IPS DF 4.7 (cell line): ENCODE measurements at regions not wholly inside any gene's neighbourhood (a gene's known extent, or its start where the extent isn't known, plus 50 kb on each side); places are given as distances from the start of the nearest gene placed in this dataset.

Experiments used
- DNase-seq: peaks from one replicate; pipeline ENCODE4 v3.0.0-alpha.2; 2013; ENCODE audit warnings: low spot score; ENCODE audit errors: extremely low read depth

DNA sequence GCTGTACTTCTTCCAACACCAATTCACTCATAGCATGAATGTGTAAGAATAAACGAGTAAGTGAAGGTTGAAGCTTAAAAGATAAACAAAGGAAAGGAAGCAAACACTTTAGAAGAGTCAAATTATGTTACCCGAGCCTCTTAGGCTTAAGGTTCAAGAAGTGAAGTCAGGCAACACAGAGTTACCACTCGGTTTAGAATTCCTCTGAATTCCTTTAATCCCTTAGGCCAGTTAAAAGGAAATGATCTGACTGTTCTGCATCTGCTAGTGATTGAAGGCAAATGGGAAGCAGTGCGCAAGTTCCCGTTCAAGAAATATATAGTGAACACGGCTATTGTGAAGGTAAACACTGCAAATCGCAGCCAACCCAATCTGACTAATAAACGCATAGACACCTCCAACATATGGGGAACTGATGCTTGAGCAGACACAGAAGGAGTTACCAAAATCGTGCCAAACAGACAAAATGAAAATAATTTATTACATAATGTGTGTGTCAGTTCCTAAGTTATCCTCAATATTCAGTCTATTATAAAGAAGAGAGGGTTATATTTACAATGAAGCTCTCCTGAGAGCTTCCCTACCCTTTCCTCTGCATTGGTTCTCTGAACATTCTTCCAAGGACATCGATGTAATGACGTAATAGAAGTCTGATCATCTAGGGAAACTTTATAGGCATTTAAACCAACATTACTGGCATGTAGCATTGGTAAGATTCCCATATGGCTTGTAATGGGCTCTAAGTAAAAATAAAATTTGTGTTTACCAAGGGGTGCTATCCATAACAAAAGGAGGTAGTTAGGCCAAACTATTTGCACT lies 837.1 kb upstream of the ZNF608 start:
- DNase-seq, result no peak

DNA sequence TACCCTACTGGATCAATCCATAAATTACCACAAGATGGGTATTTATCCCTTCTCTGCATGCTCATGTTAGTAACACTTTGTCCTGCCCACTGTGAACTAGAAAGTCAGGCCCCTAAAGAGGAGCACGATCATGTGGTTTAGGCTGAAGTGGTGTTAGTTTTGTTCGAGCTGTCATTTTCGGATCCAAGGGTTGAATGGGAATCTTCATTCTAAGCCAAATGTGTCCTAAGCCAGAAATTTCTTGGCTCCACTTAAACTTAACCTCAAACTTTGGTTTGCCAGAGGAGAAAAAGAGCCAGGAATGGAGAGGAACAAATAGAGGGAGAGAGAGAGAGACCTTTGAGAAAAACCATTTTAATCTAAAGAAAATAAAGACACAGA lies 837.7 kb upstream of the ZNF608 start:
- DNase-seq, result no peak

DNA sequence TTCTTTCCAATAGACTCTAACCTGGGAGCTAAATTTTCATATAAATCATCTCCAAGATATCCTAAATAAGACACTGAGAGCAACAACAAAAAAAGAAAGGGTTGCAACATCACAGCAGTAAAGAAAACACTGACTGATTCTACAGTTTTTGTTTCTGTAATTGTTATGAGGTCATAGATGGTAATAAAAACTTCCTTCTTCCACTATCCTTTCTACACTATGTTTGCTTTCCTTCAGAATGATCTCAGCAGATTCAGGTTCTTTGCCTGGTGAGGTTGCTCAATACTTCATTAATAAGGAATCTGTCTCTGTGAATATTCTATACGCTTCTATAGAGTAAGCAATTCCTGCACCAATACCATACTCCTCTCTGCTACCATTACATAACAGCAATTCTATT lies 835.6 kb upstream of the GRAMD2B start:
- DNase-seq, result no peak

DNA sequence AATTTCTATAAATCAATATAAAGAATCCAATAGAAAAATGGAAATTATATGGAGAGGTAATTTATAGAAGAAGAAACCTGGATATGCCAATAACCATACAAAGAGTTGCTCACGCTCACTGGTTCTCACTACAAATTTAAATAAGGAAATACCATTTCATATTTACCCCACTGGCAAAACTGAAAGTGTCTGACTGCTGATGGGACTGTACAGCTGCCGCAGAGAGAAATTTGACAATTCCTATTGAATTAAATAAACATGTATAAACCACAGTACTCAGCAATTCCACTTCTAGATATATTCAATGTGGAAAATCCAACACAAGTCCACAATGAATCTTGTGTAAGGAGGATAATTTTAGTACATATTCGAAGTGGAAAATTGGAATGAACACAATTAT lies 830.4 kb upstream of the GRAMD2B start:
- no peak for DNase-seq

DNA sequence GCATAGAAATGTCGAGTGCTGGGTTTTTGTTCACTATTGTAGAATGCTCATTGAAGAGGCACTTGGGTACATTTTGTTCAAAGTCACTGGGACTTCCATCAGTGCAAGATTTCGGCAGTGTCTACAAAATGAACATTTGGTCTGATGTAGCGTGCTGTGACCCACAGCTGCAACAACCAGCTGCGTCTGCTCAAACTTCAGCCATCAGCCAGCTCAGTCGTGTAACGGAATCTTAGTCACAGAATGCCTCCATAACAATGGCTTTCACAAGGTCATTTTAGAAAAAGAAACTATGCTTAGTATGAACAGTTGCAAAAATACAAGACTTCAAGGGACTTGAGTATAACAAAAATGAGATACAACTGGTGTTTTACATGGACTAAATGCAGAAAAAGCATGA lies 828.1 kb upstream of the GRAMD2B start:
- DNase-seq, result no peak

DNA sequence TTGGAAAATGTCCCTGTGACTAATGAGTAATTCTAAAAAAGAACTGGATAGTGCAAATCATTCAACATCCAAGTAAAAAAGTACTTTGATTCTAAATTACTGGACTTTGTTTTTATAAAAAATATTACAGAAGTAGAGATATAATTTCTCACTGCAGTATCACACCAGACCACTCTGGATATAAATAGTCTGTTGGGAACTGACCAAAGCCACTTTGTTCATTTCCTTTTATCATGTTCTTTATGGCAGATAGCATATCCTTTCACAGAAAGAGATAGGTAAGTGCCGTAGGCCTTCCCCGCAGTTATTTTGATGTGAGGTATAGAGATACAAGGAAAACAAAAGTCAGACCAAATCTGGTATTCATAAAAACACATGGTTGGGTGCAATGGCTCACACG lies 827.4 kb upstream of the GRAMD2B start:
- DNase-seq, result no peak

DNA sequence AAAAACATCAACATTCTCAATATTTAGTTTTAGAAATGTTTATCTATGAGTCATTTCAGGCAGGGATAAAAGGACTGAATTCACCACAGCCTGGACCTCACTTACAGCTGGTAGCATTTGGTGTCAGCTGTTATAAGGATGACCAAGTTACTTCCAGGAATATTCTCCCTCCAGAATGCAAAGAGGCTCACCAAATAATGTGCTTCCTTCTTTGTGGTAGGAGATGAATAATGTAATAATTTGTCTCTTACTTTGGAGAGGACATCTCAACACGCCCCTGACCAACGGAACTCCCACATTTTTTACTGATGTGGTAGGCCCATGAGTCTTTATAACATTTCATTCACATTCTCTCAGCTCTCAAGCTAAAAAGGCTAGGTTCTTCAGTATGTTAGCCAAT lies 825.9 kb upstream of the GRAMD2B start:
- DNase-seq, result no peak

DNA sequence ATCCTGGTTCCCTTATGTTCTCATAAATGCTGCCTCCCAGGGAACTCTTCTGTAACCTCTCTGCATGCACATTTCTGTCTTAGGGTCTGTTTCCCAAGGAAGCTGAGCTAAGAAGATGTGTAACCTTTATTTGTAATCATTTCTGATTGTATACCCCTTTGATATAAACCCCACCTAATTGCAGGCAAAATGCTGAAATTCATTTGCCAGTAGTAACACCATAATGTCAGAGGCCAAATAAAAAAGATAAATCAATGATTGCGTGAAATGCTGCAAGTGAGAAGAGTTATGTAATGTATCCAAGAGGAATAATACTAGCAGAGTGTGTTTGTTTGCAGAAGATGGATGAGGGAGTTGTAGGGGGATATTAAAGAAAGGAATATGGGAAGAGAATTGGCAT lies 822.6 kb upstream of the GRAMD2B start:
- no peak for DNase-seq

DNA sequence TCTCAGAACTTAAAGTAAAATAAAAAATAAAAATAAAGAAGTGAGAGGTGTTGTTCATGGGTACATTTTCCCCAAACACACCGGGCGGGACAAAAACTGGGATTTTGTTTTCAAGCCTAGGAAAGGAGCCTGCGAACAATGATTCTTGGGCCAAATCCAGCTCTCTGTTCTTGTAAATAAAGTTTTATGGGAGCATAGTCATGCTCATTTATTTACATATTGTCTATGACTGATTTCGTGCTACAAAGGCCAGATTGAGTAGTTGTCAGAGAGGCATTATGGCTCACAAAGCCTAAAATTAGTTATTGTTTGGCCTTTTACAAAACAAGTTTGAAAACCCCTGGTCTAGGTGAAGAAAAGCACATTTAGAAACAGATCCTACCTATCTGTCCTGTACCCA lies 821.0 kb upstream of the GRAMD2B start:
- DNase-seq, result no peak

DNA sequence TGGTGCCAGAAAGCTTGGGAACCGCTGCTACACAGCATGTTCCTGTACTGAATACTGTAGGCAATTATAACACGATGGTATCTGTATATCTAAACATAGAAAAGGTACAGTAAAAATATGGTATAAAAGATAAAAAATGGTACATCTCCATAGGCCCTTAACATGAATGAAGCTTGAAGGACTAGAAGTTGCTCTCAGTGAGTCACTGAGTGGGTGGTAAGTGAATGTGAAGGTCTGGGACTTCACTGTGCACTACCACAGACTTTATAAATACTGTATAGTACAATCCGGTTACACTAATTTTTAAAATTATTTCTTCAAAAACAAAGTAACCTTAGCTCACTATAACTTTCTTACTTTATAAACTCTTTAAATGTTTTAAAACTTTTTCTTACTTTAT lies 819.9 kb upstream of the GRAMD2B start:
- DNase-seq, result no peak

DNA sequence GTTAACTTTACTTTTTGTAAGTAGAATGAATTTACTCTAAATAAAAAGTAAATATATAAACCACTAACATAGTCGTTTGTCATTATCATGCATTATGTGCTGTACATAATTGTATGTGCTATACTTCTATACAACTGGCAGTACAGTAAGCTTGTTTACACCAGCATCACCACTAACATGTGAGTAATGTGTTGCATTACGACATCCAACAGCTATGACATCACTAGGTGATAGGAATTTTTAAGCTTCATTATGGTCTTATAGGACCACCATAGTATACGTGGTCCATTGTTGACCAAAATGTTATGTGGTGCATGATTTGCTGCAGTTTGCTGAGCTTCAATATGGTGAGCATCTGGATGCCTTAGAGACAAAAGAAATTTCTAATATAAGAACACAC lies 819.1 kb upstream of the GRAMD2B start:
- DNase-seq, result no peak

DNA sequence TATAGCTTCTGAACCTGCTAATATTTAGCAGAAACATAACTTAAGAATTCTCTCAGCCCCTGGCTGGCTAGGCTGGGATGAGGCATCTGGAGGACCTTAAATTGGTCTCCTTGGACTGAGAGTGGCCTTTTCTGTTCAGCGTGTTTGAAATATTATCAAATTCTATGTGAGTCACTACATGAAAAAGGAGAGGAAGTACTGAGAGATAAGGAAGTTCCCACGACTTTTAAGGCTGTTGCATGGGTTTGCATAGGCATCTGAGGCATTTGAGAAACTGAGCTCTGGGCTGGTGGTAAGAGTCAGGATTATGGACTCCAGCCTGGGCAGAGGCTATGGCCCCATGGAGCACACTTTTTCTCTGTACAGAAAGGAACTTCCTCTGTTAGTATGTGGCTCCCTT lies 816.2 kb upstream of the GRAMD2B start:
- no peak for DNase-seq

DNA sequence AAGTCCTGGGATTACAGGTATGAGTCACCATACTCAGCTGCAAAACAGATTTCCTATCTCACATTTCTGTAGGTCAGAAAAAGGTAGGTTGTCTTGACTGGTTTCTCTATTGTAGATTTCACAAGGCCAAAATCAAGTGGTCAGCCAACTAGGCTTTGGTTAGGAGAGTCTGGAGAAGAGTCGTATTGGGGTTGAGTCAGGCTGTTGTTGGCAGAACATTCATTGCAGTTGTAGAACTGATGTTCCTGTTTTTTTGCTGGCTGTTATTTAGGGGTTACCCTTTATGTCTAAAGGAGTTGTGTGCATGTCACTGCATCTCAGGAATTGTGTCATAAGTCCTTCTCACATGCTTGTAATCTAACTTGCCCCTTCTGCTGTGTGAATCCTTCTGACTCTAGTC lies 814.2 kb upstream of the GRAMD2B start:
- DNase-seq, result no peak

DNA sequence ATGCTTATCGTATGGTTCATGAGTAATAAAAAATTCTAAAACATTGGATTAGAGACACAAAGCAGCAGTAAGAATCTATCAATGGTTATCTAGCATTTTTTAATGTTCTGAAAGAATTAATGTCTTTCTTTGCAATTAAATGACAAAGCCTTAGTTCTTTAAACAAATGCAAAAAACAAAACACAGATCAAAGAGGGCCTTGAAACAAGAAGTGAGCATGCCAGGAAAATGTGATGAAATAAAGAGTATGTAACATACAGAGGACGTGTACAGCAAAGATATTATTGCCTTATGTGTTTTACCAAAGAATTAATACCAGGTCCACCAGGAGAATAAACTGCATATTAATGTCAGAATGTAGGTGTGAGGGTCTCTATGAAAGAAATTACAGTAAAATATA lies 812.3 kb upstream of the GRAMD2B start:
- DNase-seq, result no peak

DNA sequence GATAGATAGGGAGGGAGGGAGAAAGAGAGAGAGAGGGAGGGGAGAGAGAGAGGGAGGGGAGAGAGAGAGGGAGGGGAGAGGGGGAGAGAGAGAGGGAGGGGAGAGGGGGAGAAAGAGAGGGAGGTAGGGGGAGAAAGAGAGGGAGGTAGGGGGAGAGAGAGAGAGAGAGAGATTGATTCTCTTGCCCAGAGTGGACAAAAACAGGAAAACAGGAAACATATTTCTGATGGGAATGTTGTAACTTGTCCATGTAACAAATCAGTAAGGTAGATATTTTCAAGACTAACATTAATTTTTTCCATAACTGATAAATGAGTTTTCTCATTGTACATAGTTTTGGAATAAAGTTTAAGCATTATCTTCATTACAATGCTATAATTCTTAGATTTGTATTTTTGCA lies 811.7 kb upstream of the GRAMD2B start:
- no peak for DNase-seq

DNA sequence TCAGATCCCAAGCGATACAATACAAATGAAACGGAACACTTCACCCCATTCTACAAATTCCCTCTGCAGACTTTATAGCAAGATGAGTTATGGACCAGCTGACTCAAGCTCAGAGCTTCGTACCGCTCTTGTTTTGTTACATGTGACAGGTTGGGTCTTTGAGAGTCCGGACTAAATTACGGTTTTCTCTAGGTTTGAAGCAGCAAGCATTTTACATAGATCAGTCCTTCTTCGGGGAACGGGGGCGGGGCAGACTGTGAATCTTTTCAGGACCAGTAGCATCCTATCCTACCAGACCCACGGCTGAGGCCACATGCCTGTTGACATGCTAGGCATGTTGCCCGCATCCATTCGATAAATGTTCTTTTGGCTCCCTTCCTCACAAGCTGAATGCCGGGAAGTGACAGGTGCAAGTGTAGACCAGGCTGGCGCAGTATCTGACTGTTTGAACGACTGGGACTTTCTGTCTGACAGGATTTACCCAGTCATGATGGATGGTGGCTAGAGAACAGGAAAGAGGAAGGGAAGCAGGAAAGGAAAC lies 811.0 kb upstream of the GRAMD2B start:
- DNase-seq, result no peak

DNA sequence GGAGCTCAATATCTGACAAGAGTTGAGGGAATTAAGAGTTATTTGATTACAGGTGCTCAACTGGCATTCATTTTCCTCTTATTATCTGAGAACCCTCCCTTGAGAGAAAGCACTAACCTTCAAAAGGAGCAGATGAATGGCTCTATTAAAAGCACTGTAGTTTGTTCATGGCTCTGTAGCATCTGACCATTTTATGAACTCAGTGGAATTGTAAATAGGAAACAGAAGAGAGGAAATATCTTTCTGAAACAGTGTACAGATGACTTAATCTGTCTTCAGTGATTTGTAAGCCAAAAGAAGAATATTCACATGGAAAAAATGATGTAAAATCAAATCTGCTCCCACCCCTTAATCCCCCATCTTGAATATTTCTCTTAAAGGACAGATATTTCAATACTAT lies 810.4 kb upstream of the GRAMD2B start:
- no peak for DNase-seq

DNA sequence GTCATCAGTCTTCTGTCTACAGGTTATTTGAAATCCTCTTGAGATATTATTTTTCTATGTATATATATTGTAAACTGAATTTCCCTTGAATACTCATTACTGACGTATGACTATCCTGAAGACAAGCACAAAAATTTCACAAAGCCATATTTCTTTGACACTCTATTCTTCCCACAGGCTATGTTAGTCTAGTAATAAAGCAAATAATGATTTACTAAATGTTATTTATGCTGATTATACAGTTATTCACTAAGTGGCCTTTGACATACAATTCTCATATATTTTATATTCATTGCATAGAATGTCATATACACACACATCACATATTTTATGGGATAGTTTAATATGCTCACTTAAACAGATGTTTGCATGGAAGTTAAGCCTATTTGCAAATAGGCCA lies 793.0 kb upstream of the GRAMD2B start:
- DNase-seq, result no peak

DNA sequence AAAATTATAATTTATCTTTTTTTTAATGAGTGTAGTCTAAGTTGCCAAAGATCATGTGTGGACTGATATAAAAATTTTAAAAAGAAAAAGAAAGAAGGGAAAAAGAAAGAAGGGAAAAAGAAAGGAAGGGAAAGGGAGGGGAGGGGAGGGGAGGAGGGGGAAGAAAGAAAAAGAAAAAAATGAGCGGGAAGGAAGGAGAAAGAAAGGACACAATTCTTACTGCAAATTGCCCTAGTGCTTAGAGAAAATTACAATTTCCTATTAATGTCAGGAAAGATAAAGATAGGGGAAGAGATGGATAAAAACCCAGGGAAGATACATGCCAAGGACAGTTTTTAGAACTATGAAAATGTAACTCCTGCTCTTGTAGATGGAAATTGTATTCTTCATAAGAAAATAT lies 789.7 kb upstream of the GRAMD2B start:
- DNase-seq, result no peak

DNA sequence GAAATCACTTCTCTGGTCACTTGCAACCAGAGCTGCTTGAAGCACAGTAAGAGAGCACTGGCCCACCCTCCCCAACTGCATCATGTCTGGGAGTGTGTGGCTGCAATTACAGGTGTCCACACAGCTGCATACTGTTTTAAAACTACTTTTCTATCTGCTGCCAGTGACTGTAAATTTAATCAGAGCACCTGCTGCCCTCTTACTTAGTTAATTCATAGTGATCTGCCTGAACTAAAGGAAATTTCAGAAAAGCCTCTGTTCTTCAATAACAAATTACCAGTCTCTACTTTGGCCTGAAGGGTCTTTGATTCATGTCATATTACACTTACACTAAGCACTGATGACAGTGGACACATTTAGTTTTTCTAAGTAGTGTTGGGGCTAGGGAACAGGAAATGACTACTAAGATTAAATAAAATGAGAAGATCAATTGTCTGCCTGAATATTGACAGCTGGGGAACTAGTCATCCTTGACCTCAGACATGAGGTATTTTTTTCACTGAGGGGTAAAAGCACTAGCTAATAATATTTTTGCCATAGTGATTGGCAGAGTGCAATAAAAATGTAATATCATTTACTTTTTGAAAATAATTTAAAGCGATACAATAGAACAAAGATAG lies 788.9 kb upstream of the GRAMD2B start:
- DNase-seq, result no peak

DNA sequence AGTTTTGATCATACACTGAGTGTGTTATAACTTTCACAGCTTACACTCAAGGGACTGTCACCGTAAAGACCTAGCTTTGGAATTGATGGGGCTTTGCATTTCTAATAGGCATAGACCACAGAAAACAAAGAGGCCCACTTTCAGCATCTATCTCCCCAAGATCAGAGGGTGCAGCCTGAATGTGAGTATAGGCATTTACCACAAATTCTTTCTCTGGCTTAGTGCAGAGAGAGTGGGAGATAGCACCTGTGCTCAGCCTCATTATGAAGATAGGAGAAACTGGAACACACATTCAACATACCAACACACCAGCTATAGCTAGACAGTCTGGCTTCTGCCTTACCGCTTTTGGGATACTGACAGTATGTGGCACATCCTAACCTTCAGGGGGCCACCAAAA lies 783.4 kb upstream of the GRAMD2B start:
- DNase-seq, result no peak

DNA sequence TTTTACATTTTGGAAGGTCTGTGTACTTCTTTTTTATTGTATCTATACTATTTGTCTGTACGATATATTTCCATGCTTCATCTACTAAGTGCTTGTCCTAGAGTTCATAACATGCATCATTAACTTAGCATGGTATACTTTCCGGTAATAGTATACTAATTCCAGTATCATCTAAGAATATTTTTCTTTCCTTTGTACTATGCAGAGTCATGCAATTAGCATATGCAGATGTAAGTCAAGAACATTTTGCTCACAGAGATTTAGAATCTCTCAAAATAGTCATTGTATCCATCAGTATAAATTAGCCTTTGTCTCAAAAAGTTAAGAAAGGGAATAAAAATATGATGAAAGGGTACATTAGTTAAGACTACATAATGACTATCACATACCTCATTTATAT lies 770.4 kb upstream of the GRAMD2B start:
- no peak for DNase-seq

DNA sequence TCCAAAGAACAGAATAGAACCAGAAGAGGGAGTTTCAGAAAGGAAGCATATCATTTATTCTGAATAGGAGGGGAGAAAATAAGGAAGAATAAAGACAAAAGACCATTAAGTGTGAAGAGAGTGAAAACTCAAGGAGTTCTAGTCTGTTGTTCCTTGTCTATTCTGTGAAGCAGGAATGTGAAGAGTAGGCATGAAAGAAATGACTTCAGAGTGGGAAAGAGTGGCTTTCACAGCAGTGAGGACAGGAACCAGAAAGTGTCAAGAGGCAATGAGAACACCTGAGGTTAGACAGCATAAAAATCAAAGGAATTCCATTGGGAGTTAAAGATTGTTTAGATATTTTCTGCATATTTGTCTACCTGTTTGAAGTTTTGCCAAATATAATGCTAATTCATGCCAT lies 768.8 kb upstream of the GRAMD2B start:
- DNase-seq, result no peak
